DND-41 (cell line): ENCODE measurements at regions not wholly inside any gene's neighbourhood (a gene's known extent, or its start where the extent isn't known, plus 50 kb on each side); places are given as distances from the start of the nearest gene placed in this dataset.

Experiments
- ATAC-seq: fragments of 200-7000 bp; cut with Tn5 transposase; 3 replicates; pipeline ENCODE4 v1.9.1; 2021; ENCODE audit warnings: low read depth; ENCODE audit not compliant: insufficient read depth
- DNase-seq: peaks from one replicate; pipeline ENCODE4 v3.0.0-alpha.2; 2020
- H2AFZ ChIP-seq: 2 replicates; pipeline ENCODE4 v1.6.0; 2012; ENCODE audit warnings: low read depth, low read length
- H3K27ac ChIP-seq: 2 replicates; pipeline ENCODE4 v1.5.1; 2012; ENCODE audit warnings: low read length, inconsistent platforms
- H3K27me3 ChIP-seq: fragments of 200-600 bp; sonication (generic); 2 replicates; pipeline ENCODE4 v1.6.0; 2012; ENCODE audit warnings: low read length, mild to moderate bottlenecking, inconsistent platforms; ENCODE audit not compliant: insufficient read depth, poor library complexity
- H3K36me3 ChIP-seq: 2 replicates; pipeline ENCODE4 v1.5.1; 2012; ENCODE audit warnings: low read length, inconsistent platforms; ENCODE audit not compliant: insufficient read depth
- H3K4me1 ChIP-seq: 2 replicates; pipeline ENCODE4 v1.5.1; 2012; ENCODE audit warnings: mild to moderate bottlenecking, low read length; ENCODE audit not compliant: insufficient read depth
- H3K4me2 ChIP-seq: 2 replicates; pipeline ENCODE4 v1.6.0; 2012; ENCODE audit warnings: mild to moderate bottlenecking, moderate library complexity, low read length, inconsistent platforms; ENCODE audit not compliant: insufficient read depth
- H3K4me3 ChIP-seq, 2 experiments: fragments of 200-600 bp in 1 of 2; shearing (Covaris generic) in 1 of 2; 2 replicates each; pipeline ENCODE4 v1.5.1; 2012 to 2016; ENCODE audit warnings: inconsistent platforms in 2 of 2, low read length in 2 of 2, mild to moderate bottlenecking in 2 of 2, low read depth in 1 of 2, moderate library complexity in 1 of 2
- H3K79me2 ChIP-seq: 2 replicates; pipeline ENCODE4 v1.6.0; 2012; ENCODE audit warnings: low read length, inconsistent platforms; ENCODE audit not compliant: insufficient read depth
- H3K9ac ChIP-seq: 2 replicates; pipeline ENCODE4 v1.6.0; 2012; ENCODE audit warnings: low read depth, mild to moderate bottlenecking, inconsistent platforms, low read length, moderate library complexity
- H3K9me3 ChIP-seq: 2 replicates; pipeline ENCODE4 v1.5.1; 2012; ENCODE audit warnings: low read length, moderate library complexity, mild to moderate bottlenecking, inconsistent platforms; ENCODE audit not compliant: insufficient read depth, severe bottlenecking
- H4K20me1 ChIP-seq: 2 replicates; pipeline ENCODE4 v1.6.0; 2012; ENCODE audit warnings: low read length; ENCODE audit not compliant: insufficient read depth
- CTCF ChIP-seq: IDR thresholded peaks from 2 replicates; pipeline ENCODE4 v1.5.1; 2012; ENCODE audit warnings: borderline replicate concordance, low read length, moderate library complexity, mild to moderate bottlenecking; ENCODE audit not compliant: poor library complexity, severe bottlenecking; ENCODE audit errors: extremely low read depth
- EZH2 ChIP-seq: IDR thresholded peaks from 3 replicates; pipeline ENCODE4 v1.6.1; 2012; ENCODE audit warnings: borderline replicate concordance, low read depth, mild to moderate bottlenecking, moderate library complexity, low read length, inconsistent platforms; ENCODE audit not compliant: severe bottlenecking

- ATAC-seq, result no peak
- DNase-seq, result no peak
- no peak overlapping the region for H2AFZ ChIP-seq
- H3K79me2 ChIP-seq, result no peaks in the 10 kb centered on the region
- H3K9me3 ChIP-seq, result no peaks in the 10 kb centered on the region
- no peaks in the 10 kb centered on the region for H4K20me1 ChIP-seq
- TF ChIP-seq EZH2, result no peak
- no peak for TF ChIP-seq CTCF
- H3K27me3 ChIP-seq, result no peaks in the 10 kb centered on the region
- no peak overlapping the region for H3K27ac ChIP-seq
- no peak overlapping the region for H3K4me3 ChIP-seq
- H3K36me3 ChIP-seq, result no peaks in the 10 kb centered on the region
- H3K4me1 ChIP-seq, result no peaks in the 10 kb centered on the region
- no peak overlapping the region for H3K9ac ChIP-seq
- H3K4me2 ChIP-seq, result no peak overlapping the region
Measured at GRCh38 chr3:20811631-20812030, 625.6 kb upstream of the SGO1 start.

GRCh38 chr3:20811006-20811405, 625.0 kb upstream of the SGO1 start:
- no peak overlapping the region for H3K9ac ChIP-seq

GRCh38 chr3:20810555-20810954, 624.5 kb upstream of the SGO1 start:
- H3K9ac ChIP-seq, result no peak overlapping the region
- DNase-seq, result no peak
- H3K79me2 ChIP-seq, result no peaks in the 10 kb centered on the region
- H3K4me2 ChIP-seq, result no peak overlapping the region
- TF ChIP-seq EZH2, result no peak
- no peak for TF ChIP-seq CTCF
- H3K36me3 ChIP-seq, result no peaks in the 10 kb centered on the region
- H3K27ac ChIP-seq, result no peak overlapping the region
- no peak overlapping the region for H3K4me3 ChIP-seq
- H3K4me1 ChIP-seq, result no peaks in the 10 kb centered on the region
- no peaks in the 10 kb centered on the region for H3K27me3 ChIP-seq
- ATAC-seq, result no peak
- H3K9me3 ChIP-seq, result no peaks in the 10 kb centered on the region
- no peak overlapping the region for H2AFZ ChIP-seq
- H4K20me1 ChIP-seq, result no peaks in the 10 kb centered on the region

More at GRCh38 chr3:20811006-20811405, 625.0 kb upstream of the SGO1 start:
- DNase-seq (no peak), ATAC-seq (no peak)
- Histone ChIP-seq H3K4me2 (no peak overlapping the region), H3K4me3 (no peak overlapping the region), H3K9me3 (no peaks in the 10 kb centered on the region), H3K79me2 (no peaks in the 10 kb centered on the region), H3K4me1 (no peaks in the 10 kb centered on the region), H3K27ac (no peak overlapping the region), H3K36me3 (no peaks in the 10 kb centered on the region), H4K20me1 (no peaks in the 10 kb centered on the region), H3K27me3 (no peaks in the 10 kb centered on the region), H2AFZ (no peak overlapping the region)
- TF ChIP-seq CTCF (no peak), EZH2 (no peak)

GRCh38 chr3:20809356-20809755, 623.4 kb upstream of the SGO1 start:
- H3K36me3 ChIP-seq, result no peaks in the 10 kb centered on the region
- no peaks in the 10 kb centered on the region for H3K9me3 ChIP-seq
- DNase-seq (no peak), ATAC-seq (no peak)
- no peak overlapping the region for H3K27ac ChIP-seq
- H3K4me2 ChIP-seq, result no peak overlapping the region
- no peaks in the 10 kb centered on the region for H3K27me3 ChIP-seq
- no peak overlapping the region for H2AFZ ChIP-seq
- H3K4me1 ChIP-seq, result no peaks in the 10 kb centered on the region
- H3K9ac ChIP-seq, result no peak overlapping the region
- no peaks in the 10 kb centered on the region for H4K20me1 ChIP-seq
- no peak overlapping the region for H3K4me3 ChIP-seq
- H3K79me2 ChIP-seq, result no peaks in the 10 kb centered on the region
- TF ChIP-seq CTCF (no peak), EZH2 (no peak)
